ENCODE measurements at regions not wholly inside any gene's neighbourhood (a gene's known extent, or its start where the extent isn't known, plus 50 kb on each side); places are given as distances from the start of the nearest gene placed in this dataset.

DNA sequence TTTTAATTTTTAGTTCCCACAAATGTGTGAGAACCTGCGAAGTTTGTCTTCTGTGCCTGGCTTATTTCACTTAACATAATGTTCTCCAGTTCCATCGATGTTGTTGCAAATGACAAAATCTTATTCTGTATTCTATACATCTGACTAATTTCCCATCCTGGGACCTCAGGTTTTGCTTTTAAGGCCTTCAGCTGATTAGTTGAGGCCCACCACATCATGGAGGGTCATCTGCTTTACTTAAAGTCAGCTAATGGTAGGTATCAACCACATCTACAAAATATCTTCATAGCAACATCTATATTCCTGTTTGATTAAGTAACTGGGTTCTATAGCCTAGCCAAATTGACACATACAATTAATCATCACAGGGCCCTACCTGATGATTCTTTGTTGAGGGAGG lies 534.0 kb downstream of the EFNB2 start:
- H3K27me3 Mint-ChIP-seq: no peaks in the 10 kb centered on the region
- H3K36me3 Mint-ChIP-seq: no peaks in the 10 kb centered on the region
- H3K4me3 Mint-ChIP-seq: no peak overlapping the region
- H3K27ac Mint-ChIP-seq: no peak overlapping the region
- DNase-seq (no peak), ATAC-seq (ENCODE audit: low read depth in 2 of 2) (no peak)
- H3K4me1 Mint-ChIP-seq: no peaks in the 10 kb centered on the region
- peaks cover 0 to 8% (median 3%) of the 10 kb centered on the region in 7 donors for H3K9me3 Mint-ChIP-seq

DNA sequence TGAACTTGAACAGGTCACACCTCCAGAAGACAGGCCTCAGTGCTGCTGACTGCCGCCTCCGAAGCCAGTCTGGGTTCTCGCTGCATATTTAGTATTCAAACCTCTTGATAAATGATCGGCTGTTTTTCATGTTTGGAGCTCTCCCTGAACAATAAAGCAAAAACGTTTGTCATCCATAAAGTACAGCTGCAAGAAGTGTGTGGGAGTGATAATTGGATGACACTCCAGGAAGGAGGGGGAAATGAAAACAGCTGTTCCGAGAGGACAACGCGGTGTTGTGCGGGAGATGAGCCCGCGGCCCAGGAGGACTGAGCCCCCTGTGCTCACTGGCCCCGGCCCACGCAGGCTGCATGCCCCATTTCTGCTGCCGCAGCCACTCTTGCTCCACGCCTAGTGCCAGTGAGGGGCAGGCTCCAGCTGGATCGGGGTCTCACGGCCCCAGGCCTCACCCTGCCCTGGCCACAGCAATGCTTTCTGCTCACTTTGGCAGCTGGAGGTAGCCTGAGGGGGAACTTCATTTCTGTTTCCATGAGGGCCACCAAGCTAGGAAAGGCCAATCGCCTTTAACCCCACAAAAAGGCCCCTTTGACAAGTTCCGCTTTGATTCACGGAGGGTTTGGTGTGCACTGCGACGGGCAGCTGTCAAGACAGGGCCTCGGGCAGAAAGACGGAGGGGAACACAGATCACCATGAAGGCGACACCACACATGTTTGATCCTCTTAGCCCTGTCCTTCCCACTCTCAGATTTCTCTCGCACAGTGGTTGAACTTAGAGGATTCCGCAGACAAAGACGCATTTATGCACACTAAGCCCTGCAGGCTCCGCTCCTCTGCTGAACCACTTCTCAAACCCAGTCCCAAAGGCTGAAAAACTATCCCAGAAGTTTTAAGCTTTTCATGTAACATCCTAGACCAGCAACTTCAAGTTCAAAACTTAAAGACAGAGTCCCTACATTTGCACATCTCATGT lies 537.6 kb downstream of the EFNB2 start:
- Mint-ChIP-seq H3K9me3 (peaks cover 0 to 18% (median 3%) of the 10 kb centered on the region in 7 donors), H3K4me1 (no peaks in the 10 kb centered on the region), H3K36me3 (no peaks in the 10 kb centered on the region), H3K4me3 (no peak overlapping the region), H3K27ac (no peak overlapping the region), H3K27me3 (no peaks in the 10 kb centered on the region)
- ATAC-seq (ENCODE audit: low read depth in 2 of 2) (no peak), DNase-seq (no peak)

DNA sequence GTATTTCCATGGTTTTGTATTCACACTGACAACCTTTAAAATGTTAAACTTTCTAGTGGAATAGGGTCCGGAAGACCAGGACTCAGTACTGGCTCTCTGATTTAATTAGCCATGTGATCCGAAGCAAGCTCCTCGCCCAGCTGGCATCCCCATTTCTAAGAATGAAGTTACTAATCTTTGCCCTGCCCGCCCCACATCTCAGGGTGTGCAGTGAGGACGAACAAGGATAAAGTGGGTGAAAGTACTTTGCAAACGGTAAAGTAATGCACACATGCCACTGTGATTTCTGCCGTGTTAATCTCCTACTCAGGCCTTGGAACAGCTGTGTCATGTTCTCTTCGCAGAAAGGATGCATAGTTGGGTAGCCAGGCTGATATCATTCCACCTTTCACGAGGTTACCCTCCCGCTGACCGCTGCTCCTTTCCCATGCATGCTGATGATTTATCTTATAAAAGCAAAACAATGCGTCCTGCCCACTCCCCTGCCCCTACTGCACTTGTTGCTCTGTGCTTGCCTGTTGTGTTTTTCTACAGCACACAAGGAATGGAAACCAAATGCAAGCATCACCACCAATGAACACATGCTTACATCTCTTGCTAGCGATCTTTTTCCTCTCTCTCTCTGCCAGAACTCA lies 539.0 kb downstream of the EFNB2 start:
- Mint-ChIP-seq H3K27ac (no peak overlapping the region), H3K4me1 (no peaks in the 10 kb centered on the region)
- no peak for ATAC-seq (ENCODE audit: low read depth in 2 of 2)

DNA sequence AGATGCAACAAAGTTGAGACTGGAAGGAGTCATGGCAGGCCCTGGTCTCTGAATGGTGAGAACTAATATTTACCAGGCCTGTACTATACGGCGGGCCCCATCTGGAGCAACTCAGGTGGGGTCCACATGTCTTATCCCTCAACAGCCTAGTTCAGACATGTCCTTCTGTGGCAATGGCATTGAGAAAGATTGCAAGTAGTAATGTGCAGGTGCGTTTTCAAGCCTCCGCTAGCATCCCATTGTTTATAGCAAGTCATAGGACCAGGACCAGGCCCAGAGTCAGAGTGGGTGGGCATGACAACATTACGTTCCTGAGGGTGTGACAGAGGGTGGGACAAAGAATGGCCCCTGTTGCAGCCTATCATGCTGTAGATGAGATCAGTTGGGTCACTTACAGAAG lies 541.1 kb downstream of the EFNB2 start:
- Mint-ChIP-seq H3K36me3 (no peaks in the 10 kb centered on the region), H3K9me3 (peaks cover 0 to 36% (median 5%) of the 10 kb centered on the region in 7 donors), H3K27ac (no peak overlapping the region), H3K4me1 (no peaks in the 10 kb centered on the region), H3K4me3 (no peak overlapping the region), H3K27me3 (no peaks in the 10 kb centered on the region)
- DNase-seq (no peak), ATAC-seq (ENCODE audit: low read depth in 2 of 2) (no peak)

More for the DNA sequence above, 539.0 kb downstream of the EFNB2 start:
- Mint-ChIP-seq H3K9me3 (peaks cover 0 to 28% (median 5%) of the 10 kb centered on the region in 7 donors), H3K4me3 (no peak overlapping the region), H3K27me3 (no peaks in the 10 kb centered on the region), H3K36me3 (no peaks in the 10 kb centered on the region)
- DNase-seq: no peak

DNA sequence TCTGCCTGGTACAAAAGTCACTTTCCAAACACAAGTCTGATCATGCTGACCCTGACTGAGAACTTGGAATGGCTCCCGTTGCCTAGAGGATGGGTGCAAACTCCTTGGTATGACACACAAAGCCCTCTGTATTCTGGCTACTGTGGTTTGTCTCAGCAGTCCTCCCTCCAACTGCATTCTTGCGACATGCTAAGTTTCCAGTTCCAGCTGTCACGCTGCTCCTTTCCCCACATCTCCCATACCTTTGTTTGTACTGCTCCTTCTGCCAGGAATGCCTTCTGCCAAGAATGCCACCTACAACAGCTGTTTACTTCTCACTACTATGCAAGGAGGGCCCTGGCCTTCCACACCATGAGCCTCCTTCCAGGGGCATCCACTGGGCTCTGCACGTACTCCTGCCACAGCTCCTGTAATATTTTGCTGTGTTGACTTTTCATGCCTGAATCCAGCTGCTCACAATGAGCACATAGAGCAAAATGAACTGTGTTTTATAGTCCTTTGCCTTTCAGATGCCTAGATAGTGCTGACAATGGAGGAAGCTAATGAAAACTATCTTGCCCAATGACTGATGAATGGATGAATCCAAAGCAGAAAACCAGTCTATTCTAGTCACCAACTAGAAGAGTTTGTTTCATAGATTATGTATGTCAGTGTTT lies 543.7 kb downstream of the EFNB2 start:
- Mint-ChIP-seq H3K4me1 (no peaks in the 10 kb centered on the region), H3K27me3 (no peaks in the 10 kb centered on the region), H3K9me3 (peaks cover 0 to 34% (median 0%) of the 10 kb centered on the region in 7 donors), H3K27ac (peak overlapping the region in 1 of 6 donors; percentile 64), H3K36me3 (no peaks in the 10 kb centered on the region), H3K4me3 (no peak overlapping the region)
- DNase-seq (no peak), ATAC-seq (ENCODE audit: low read depth in 2 of 2) (no peak)

DNA sequence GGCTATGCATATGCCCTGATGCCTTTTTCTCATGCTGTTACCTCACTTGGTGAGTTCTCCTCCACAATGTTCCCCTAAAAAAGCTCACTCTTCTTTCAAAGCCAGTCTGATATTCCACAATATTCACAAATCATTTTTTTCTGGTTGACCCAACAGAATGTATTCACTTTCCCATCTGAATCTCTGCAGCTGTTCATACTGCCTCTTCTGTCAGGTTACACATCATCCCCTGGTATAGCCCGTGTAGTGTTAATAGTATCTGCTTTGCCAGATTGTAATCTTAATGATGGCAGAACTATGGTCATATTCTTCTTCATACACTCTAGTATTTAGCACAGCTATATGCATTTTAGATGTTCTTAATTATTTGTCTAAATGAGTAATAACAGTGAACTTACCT lies 544.3 kb downstream of the EFNB2 start:
- Mint-ChIP-seq H3K36me3 (no peaks in the 10 kb centered on the region), H3K27me3 (no peaks in the 10 kb centered on the region), H3K27ac (no peak overlapping the region), H3K4me3 (no peak overlapping the region), H3K9me3 (peaks cover 0 to 32% (median 0%) of the 10 kb centered on the region in 7 donors), H3K4me1 (no peaks in the 10 kb centered on the region)
- no peak for ATAC-seq (ENCODE audit: low read depth in 2 of 2)
- DNase-seq: no peak

DNA sequence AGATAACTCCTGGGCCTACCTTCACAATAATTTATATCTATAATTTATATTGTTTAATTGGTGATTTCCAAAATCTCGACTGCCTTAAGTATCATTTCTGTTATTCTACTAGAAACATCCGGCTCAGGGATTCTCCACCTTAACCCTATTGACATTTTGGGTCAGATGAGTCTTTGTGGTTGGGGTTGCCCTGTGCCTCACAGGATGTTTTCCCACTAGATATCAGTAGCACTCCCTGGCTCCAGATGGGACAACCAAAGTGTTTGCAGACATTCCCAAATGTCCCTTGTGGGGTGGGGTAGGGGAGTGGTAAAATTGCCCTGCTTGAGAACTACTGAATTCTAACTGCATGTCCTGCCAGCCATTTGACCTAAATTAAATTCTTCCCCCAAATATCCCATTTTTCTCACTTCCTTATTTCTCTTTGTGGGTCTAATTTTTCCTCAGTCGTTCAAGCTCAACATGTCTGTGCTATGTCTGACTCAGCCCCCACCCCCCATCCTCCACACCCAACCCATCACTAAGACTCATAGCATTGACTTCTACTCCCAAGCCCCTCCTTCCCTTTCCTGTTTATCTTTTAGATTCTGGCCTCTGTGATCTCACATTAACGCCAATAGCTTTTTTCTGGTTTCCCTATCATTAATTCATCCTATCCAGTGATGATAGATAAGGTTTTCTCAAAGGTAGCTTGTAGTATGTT lies 545.1 kb downstream of the EFNB2 start:
- Mint-ChIP-seq H3K9me3 (peaks cover 0 to 32% (median 0%) of the 10 kb centered on the region in 7 donors), H3K36me3 (no peaks in the 10 kb centered on the region), H3K27me3 (no peaks in the 10 kb centered on the region), H3K27ac (no peak overlapping the region), H3K4me3 (no peak overlapping the region), H3K4me1 (no peaks in the 10 kb centered on the region)
- no peak for ATAC-seq (ENCODE audit: low read depth in 2 of 2)
- no peak for DNase-seq

DNA sequence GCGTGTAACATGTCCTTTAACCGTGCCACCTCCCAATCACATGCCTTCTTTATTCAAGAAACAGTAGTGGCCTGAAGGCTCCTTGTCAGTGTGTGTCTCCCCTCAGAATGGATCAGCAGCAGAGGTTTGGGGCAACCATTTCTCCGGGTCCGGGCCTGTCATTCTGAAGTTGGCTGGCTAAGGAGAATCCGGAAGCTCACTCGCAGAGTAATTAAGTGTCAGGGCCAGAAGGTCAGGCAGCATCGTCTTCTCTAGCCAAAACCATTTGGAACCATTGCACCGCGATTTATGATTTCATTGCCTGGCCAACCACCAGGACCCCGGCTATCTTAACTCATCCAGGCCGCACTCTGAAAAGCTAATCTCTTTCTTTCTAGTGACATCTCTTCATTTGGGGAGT lies 550.8 kb downstream of the EFNB2 start:
- Mint-ChIP-seq H3K4me1 (no peaks in the 10 kb centered on the region), H3K27ac (no peak overlapping the region), H3K36me3 (no peaks in the 10 kb centered on the region), H3K27me3 (no peaks in the 10 kb centered on the region), H3K9me3 (peaks cover 0 to 8% (median 0%) of the 10 kb centered on the region in 7 donors), H3K4me3 (no peak overlapping the region)
- DNase-seq: no peak
- no peak for ATAC-seq (ENCODE audit: low read depth in 2 of 2)

DNA sequence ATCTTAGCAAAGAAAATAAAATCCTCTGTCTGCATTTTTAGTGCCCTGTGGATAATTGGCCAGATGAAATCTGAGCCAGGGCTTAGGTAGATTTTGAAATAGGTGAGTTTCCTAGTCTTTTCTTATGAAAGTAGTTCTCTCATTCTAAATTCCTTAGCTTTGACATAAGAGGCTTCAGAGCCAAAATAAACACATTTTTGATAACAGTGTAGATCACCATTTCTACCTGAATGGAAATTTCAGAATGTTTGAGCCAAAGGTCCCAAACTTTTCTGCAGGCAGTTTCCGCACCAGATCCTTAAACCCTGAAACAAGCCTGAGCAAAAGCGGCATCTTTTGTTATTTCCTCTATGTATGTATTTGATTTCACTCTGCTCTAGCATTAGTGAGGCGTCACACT lies 551.2 kb downstream of the EFNB2 start:
- DNase-seq (no peak), ATAC-seq (ENCODE audit: low read depth in 2 of 2) (no peak)
- H3K27ac Mint-ChIP-seq: no peak overlapping the region
- H3K9me3 Mint-ChIP-seq: peaks cover 0 to 8% (median 0%) of the 10 kb centered on the region in 7 donors
- H3K27me3 Mint-ChIP-seq: no peaks in the 10 kb centered on the region
- H3K36me3 Mint-ChIP-seq: no peaks in the 10 kb centered on the region
- no peaks in the 10 kb centered on the region for H3K4me1 Mint-ChIP-seq
- no peak overlapping the region for H3K4me3 Mint-ChIP-seq

DNA sequence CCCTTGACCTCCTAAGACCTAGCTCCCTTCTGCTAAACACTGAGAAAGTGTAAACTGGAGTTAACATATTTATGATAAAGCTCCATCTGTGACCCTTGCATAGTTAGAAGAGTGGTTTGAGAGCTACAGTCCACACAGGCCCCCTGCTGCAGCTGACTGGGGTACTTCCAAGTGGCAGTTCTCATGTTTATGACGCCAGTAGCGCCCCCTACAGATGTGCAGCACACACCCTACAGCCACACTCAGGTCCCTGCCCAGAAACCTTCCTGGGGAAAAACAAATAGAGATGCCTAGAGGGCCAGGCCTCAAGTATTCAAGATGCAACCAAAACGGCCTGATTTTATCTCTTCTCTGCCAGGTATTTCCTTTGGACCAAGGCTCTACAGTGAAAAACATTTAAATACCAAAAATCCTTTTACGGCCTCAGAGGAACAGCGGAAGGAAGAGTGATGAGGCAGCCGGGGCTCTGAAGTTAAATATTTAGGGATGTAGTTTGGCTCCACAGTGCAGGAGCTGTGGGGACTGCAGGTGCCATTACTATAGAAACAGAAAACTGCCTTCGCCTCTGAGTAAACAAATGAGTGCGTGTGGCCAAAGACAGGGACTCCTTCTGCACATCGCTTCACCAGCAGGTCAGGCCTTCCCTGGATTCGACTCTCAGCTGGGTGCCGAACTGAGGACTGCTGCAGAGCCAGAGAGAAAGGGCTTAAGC lies 553.1 kb downstream of the EFNB2 start:
- DNase-seq: no peak
- Mint-ChIP-seq H3K4me1 (no peaks in the 10 kb centered on the region), H3K27me3 (no peaks in the 10 kb centered on the region), H3K27ac (peak overlapping the region in 1 of 6 donors; percentile 28), H3K36me3 (no peaks in the 10 kb centered on the region), H3K4me3 (no peak overlapping the region), H3K9me3 (peaks cover 0 to 7% (median 2%) of the 10 kb centered on the region in 7 donors)
- ATAC-seq (ENCODE audit: low read depth in 2 of 2): no peak

DNA sequence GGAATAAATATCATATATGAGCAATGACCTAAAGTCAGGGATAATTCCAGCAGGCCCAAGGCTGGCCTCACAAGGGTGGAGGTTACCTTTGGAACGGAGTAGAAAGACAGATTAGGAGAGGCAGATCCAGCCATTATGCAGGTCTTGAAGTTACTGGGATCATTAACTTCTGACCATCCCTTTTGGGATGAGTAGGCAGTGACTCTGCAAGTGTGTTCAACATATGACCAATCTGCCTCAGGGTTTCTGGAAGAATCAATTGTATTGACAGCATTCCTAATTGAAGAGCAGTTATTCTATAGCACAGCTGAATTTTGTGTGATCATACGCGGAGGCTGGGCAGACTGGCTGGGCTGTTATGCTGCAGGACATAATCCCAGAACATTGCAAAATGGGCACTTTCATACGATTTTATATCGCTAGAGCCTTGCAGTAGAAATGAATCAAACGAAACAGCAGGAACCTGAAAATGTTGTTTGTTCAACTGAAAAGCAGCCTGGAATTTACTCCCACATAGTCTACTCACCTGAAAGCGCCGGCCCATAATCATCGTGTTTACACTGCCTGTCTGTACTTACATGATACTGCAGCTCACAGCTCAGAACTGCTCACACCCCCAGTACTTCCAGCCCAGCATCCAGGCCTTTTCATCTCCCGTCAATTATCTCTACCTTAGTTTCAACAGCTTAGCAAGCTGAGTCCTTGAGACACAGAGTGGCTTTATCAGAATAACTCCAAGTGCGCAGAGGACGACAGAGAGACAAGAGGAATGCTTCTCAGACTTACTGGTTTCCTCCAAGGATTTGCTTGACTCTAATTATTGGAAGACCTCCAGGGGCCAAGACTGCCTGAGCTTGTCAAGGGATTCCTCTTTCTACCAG lies 556.1 kb downstream of the EFNB2 start:
- Mint-ChIP-seq H3K36me3 (no peaks in the 10 kb centered on the region), H3K4me3 (no peak overlapping the region), H3K4me1 (no peaks in the 10 kb centered on the region), H3K9me3 (peaks cover 0 to 4% (median 3%) of the 10 kb centered on the region in 7 donors), H3K27ac (no peak overlapping the region), H3K27me3 (no peaks in the 10 kb centered on the region)
- DNase-seq: no peak
- ATAC-seq (ENCODE audit: low read depth in 2 of 2): no peak

DNA sequence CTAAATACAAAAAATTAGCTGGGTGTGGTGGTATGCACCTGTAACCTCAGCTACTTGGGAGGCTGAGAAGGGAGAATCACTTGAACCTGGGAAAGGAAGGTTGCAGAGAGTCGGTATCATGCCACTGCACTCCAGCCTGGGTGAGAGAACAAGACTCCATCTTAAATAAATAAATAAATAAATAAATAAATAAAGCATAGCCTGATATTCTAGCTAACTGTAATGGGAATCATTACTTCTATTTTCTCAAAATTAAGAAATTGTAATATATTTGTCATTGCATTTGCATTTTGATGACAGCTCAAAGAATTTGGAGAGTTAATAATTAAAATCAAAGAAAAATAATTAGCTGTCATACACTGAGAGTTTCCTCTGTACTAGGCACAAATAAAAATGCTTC lies 561.1 kb downstream of the EFNB2 start:
- H3K9me3 Mint-ChIP-seq: peaks cover 0 to 7% (median 4%) of the 10 kb centered on the region in 7 donors
- H3K4me3 Mint-ChIP-seq: no peak overlapping the region
- no peaks in the 10 kb centered on the region for H3K4me1 Mint-ChIP-seq
- H3K27me3 Mint-ChIP-seq: no peaks in the 10 kb centered on the region
- H3K36me3 Mint-ChIP-seq: no peaks in the 10 kb centered on the region
- ATAC-seq (ENCODE audit: low read depth in 2 of 2) (no peak), DNase-seq (no peak)
- H3K27ac Mint-ChIP-seq: no peak overlapping the region

All from naive B cell (primary cell).